ENCODE measurements at regions not wholly inside any gene's neighbourhood (a gene's known extent, or its start where the extent isn't known, plus 50 kb on each side); places are given as distances from the start of the nearest gene placed in this dataset.

GRCh38 chr3:159447841-159448240, 540.8 kb upstream of the IL12A start:
- H3K36me3 ChIP-seq (ENCODE audit: control insufficient read depth, insufficient read depth, low read length): no peaks in the 10 kb centered on the region
- no peak for DNase-seq (ENCODE audit: low read depth in 2 of 2)
- H4K20me1 ChIP-seq (ENCODE audit: control insufficient read depth, extremely low read depth, insufficient read depth, low read length): no peaks in the 10 kb centered on the region
- no peak overlapping the region for H3K27ac ChIP-seq (ENCODE audit: insufficient read depth, low read length)
- no peaks in the 10 kb centered on the region for H3K4me1 ChIP-seq (ENCODE audit: control insufficient read depth, extremely low read depth, insufficient read depth, low read length)
- no peaks in the 10 kb centered on the region for H3K27me3 ChIP-seq (ENCODE audit: control insufficient read depth, insufficient read depth, low read length)
- H3K79me2 ChIP-seq (ENCODE audit: control insufficient read depth, insufficient read depth, low read length): no peaks in the 10 kb centered on the region
- no peak overlapping the region for H2AFZ ChIP-seq (ENCODE audit: low read length)
- no peak overlapping the region for H3K4me2 ChIP-seq (ENCODE audit: extremely low read depth, insufficient read depth, low read length)
- H3K9ac ChIP-seq (ENCODE audit: insufficient read depth, low read length): no peak overlapping the region
- H3K4me3 ChIP-seq (replicated peaks in 1 of 4; ENCODE audit: control extremely low read depth in 1 of 4, insufficient read depth in 1 of 4, low read depth in 3 of 4, low read length in 4 of 4): no peak overlapping the region
- TF ChIP-seq, protein P1, sequence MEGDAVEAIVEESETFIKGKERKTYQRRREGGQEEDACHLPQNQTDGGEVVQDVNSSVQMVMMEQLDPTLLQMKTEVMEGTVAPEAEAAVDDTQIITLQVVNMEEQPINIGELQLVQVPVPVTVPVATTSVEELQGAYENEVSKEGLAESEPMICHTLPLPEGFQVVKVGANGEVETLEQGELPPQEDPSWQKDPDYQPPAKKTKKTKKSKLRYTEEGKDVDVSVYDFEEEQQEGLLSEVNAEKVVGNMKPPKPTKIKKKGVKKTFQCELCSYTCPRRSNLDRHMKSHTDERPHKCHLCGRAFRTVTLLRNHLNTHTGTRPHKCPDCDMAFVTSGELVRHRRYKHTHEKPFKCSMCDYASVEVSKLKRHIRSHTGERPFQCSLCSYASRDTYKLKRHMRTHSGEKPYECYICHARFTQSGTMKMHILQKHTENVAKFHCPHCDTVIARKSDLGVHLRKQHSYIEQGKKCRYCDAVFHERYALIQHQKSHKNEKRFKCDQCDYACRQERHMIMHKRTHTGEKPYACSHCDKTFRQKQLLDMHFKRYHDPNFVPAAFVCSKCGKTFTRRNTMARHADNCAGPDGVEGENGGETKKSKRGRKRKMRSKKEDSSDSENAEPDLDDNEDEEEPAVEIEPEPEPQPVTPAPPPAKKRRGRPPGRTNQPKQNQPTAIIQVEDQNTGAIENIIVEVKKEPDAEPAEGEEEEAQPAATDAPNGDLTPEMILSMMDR (conservative IDR thresholded peaks at IDR 0.05 in 1 of 2, IDR thresholded peaks at IDR 0.05 in 1 of 2; ENCODE audit: low read depth in 1 of 2, low read length in 2 of 2): no peak
- no peak for TF ChIP-seq EZH2 (IDR thresholded peaks at IDR 0.05; ENCODE audit: low read length, missing control alignments)
- H3K9me3 ChIP-seq (ENCODE audit: control insufficient read depth, insufficient read depth, low read depth, low read length): no peaks in the 10 kb centered on the region

GRCh38 chr3:159448902-159449301, 539.7 kb upstream of the IL12A start:
- H3K79me2 ChIP-seq (ENCODE audit: control insufficient read depth, insufficient read depth, low read length): no peaks in the 10 kb centered on the region
- TF ChIP-seq, protein P1 (conservative IDR thresholded peaks at IDR 0.05 in 1 of 2, IDR thresholded peaks at IDR 0.05 in 1 of 2; ENCODE audit: low read depth in 1 of 2, low read length in 2 of 2): no peak
- TF ChIP-seq EZH2 (IDR thresholded peaks at IDR 0.05; ENCODE audit: low read length, missing control alignments): no peak
- H3K27me3 ChIP-seq (ENCODE audit: control insufficient read depth, insufficient read depth, low read length): no peaks in the 10 kb centered on the region
- no peaks in the 10 kb centered on the region for H3K4me1 ChIP-seq (ENCODE audit: control insufficient read depth, extremely low read depth, insufficient read depth, low read length)
- DNase-seq (ENCODE audit: low read depth in 2 of 2): no peak
- no peak overlapping the region for H3K4me2 ChIP-seq (ENCODE audit: extremely low read depth, insufficient read depth, low read length)
- H3K9me3 ChIP-seq (ENCODE audit: control insufficient read depth, insufficient read depth, low read depth, low read length): no peaks in the 10 kb centered on the region
- H3K36me3 ChIP-seq (ENCODE audit: control insufficient read depth, insufficient read depth, low read length): no peaks in the 10 kb centered on the region
- H4K20me1 ChIP-seq (ENCODE audit: control insufficient read depth, extremely low read depth, insufficient read depth, low read length): no peaks in the 10 kb centered on the region
- no peak overlapping the region for H3K4me3 ChIP-seq (replicated peaks in 1 of 4; ENCODE audit: control extremely low read depth in 1 of 4, insufficient read depth in 1 of 4, low read depth in 3 of 4, low read length in 4 of 4)
- no peak overlapping the region for H3K9ac ChIP-seq (ENCODE audit: insufficient read depth, low read length)
- no peak overlapping the region for H3K27ac ChIP-seq (ENCODE audit: insufficient read depth, low read length)
- no peak overlapping the region for H2AFZ ChIP-seq (ENCODE audit: low read length)

- TF ChIP-seq EZH2 (IDR thresholded peaks at IDR 0.05; ENCODE audit: low read length, missing control alignments): no peak
- TF ChIP-seq, protein P1 (conservative IDR thresholded peaks at IDR 0.05 in 1 of 2, IDR thresholded peaks at IDR 0.05 in 1 of 2; ENCODE audit: low read depth in 1 of 2, low read length in 2 of 2): no peak
- H4K20me1 ChIP-seq (ENCODE audit: control insufficient read depth, extremely low read depth, insufficient read depth, low read length): no peaks in the 10 kb centered on the region
- no peak overlapping the region for H3K4me2 ChIP-seq (ENCODE audit: extremely low read depth, insufficient read depth, low read length)
- no peaks in the 10 kb centered on the region for H3K27me3 ChIP-seq (ENCODE audit: control insufficient read depth, insufficient read depth, low read length)
- no peak overlapping the region for H3K4me3 ChIP-seq (replicated peaks in 1 of 4; ENCODE audit: control extremely low read depth in 1 of 4, insufficient read depth in 1 of 4, low read depth in 3 of 4, low read length in 4 of 4)
- H3K27ac ChIP-seq (ENCODE audit: insufficient read depth, low read length): no peak overlapping the region
- no peaks in the 10 kb centered on the region for H3K9me3 ChIP-seq (ENCODE audit: control insufficient read depth, insufficient read depth, low read depth, low read length)
- H3K36me3 ChIP-seq (ENCODE audit: control insufficient read depth, insufficient read depth, low read length): no peaks in the 10 kb centered on the region
- H3K9ac ChIP-seq (ENCODE audit: insufficient read depth, low read length): no peak overlapping the region
- no peaks in the 10 kb centered on the region for H3K4me1 ChIP-seq (ENCODE audit: control insufficient read depth, extremely low read depth, insufficient read depth, low read length)
- H2AFZ ChIP-seq (ENCODE audit: low read length): no peak overlapping the region
- no peaks in the 10 kb centered on the region for H3K79me2 ChIP-seq (ENCODE audit: control insufficient read depth, insufficient read depth, low read length)
- no peak for DNase-seq (ENCODE audit: low read depth in 2 of 2)
Measured at GRCh38 chr3:159451067-159451466, 537.6 kb upstream of the IL12A start.
